Endothelial cell of umbilical vein (primary cell): ENCODE measurements at regions not wholly inside any gene's neighbourhood (a gene's known extent, or its start where the extent isn't known, plus 50 kb on each side); places are given as distances from the start of the nearest gene placed in this dataset.

Experiments
- BruUV-seq: library from RNA; stranded (reverse); fragments of 400-500 nt; replicated peaks from 2 replicates; lab custom pipeline; 2021; lab: Mats Ljungman, UMichigan
- CTCF ChIA-PET: fragments of 300-600, 350-600 bp; sonication (Branson Sonifier 250); formaldehyde crosslinking; loops from one replicate; lab custom pipeline; 2021; ENCODE audit warnings: antibody characterized with exemption, inconsistent platforms; lab: Charles Lee
- POLR2A ChIA-PET: fragments of 300-600, 350-600 bp; sonication (Branson Sonifier 250); formaldehyde crosslinking; loops from one replicate; lab custom pipeline; 2021; ENCODE audit warnings: antibody characterized with exemption, inconsistent platforms; lab: Charles Lee
- DNase-seq: peaks from one replicate; pipeline ENCODE4 v3.0.0-alpha.2; 2011; ENCODE audit warnings: low read depth, low spot score
- FAIRE-seq: peaks from 2 replicates; lab custom pipeline; 2011; peaks lifted over from hg19 to GRCh38; lab: Jason Lieb, UNC
- H2AFZ ChIP-seq: 2 replicates; pipeline ENCODE4 v1.6.0; 2012; ENCODE audit warnings: low read depth, low read length, control low read depth, inconsistent platforms
- H3K27ac ChIP-seq: 2 replicates; pipeline ENCODE4 v1.5.1; 2011; ENCODE audit warnings: low read depth, mild to moderate bottlenecking, control low read depth, low read length, moderate library complexity; ENCODE audit not compliant: insufficient read depth
- H3K27me3 ChIP-seq, 2 experiments: 2 replicates each; pipeline versions ENCODE4 v1.6.0 to v1.6.1; 2011; ENCODE audit warnings: low read length in 2 of 2, mixed read lengths in 1 of 2; ENCODE audit not compliant: control insufficient read depth in 2 of 2, insufficient read depth in 2 of 2
- H3K36me3 ChIP-seq, 2 experiments: 2 replicates in 1 of 2; 3 replicates in 1 of 2; pipeline ENCODE4 v1.5.1; 2011; ENCODE audit warnings: low read length in 2 of 2, mild to moderate bottlenecking in 1 of 2, moderate library complexity in 1 of 2; ENCODE audit not compliant: control insufficient read depth in 2 of 2, insufficient read depth in 2 of 2; ENCODE audit errors: extremely low read depth in 1 of 2
- H3K4me1 ChIP-seq: 3 replicates; pipeline ENCODE4 v1.5.1; 2011; ENCODE audit warnings: mild to moderate bottlenecking, low read length; ENCODE audit not compliant: control insufficient read depth, insufficient read depth; ENCODE audit errors: extremely low read depth
- H3K4me2 ChIP-seq: 2 replicates; pipeline ENCODE4 v1.6.1; 2011; ENCODE audit warnings: low read length, control low read depth, mixed read lengths; ENCODE audit not compliant: insufficient read depth
- H3K4me3 ChIP-seq, 3 experiments: fragments of 200-600 bp in 1 of 3; sonication (generic), shearing (Covaris generic) in 1 of 3; replicated peaks in 1 of 3; 2 replicates each; pipeline ENCODE4 v1.5.1; 2011 to 2016; ENCODE audit warnings: control low read depth in 3 of 3, low read length in 3 of 3, mild to moderate bottlenecking in 2 of 3, inconsistent platforms in 1 of 3, low read depth in 1 of 3, moderate library complexity in 1 of 3; ENCODE audit not compliant: insufficient read depth in 1 of 3
- H3K79me2 ChIP-seq: 2 replicates; pipeline ENCODE4 v1.6.0; 2012; ENCODE audit warnings: low read length, inconsistent platforms; ENCODE audit not compliant: control insufficient read depth, insufficient read depth
- H3K9ac ChIP-seq: replicated peaks from 2 replicates; pipeline ENCODE3; 2011; ENCODE audit warnings: low read length, control low read depth; ENCODE audit not compliant: insufficient read depth; ENCODE audit errors: extremely low read depth
- H3K9me1 ChIP-seq: replicated peaks from 3 replicates; pipeline ENCODE4 v1.6.0; 2011; ENCODE audit warnings: mild to moderate bottlenecking, low read length; ENCODE audit not compliant: control insufficient read depth, insufficient read depth; ENCODE audit errors: extremely low read depth
- H3K9me3 ChIP-seq: replicated peaks from 2 replicates; pipeline ENCODE4 v1.5.1; 2012; ENCODE audit warnings: low read length, inconsistent platforms; ENCODE audit not compliant: control insufficient read depth, insufficient read depth
- H4K20me1 ChIP-seq: replicated peaks from 2 replicates; pipeline ENCODE3; 2011; ENCODE audit warnings: mild to moderate bottlenecking, low read length; ENCODE audit not compliant: control insufficient read depth, insufficient read depth; ENCODE audit errors: extremely low read depth
- CTCF ChIP-seq, 2 donors: IDR thresholded peaks; 1 replicate in 1 of 2; 2 replicates in 1 of 2; pipeline ENCODE4 v1.5.1; 2011; ENCODE audit warnings: low read length in 2 of 2, mild to moderate bottlenecking in 2 of 2, moderate library complexity in 2 of 2, control low read depth in 1 of 2, inconsistent platforms in 1 of 2, low read depth in 1 of 2; ENCODE audit not compliant: insufficient read depth in 1 of 2; ENCODE audit errors: extremely low read depth in 1 of 2
- EZH2 ChIP-seq: IDR thresholded peaks from 2 replicates; pipeline ENCODE4 v1.6.1; 2012; ENCODE audit warnings: borderline replicate concordance, low read depth, mild to moderate bottlenecking, moderate library complexity, low read length, inconsistent platforms; ENCODE audit not compliant: severe bottlenecking
- FOS ChIP-seq: IDR thresholded peaks from 2 replicates; pipeline ENCODE4 v1.6.1; 2011; ENCODE audit warnings: mild to moderate bottlenecking, low read length, moderate library complexity, borderline replicate concordance; ENCODE audit not compliant: insufficient read depth
- GATA2 ChIP-seq: IDR thresholded peaks from 2 replicates; pipeline ENCODE4 v1.7.0; 2011; ENCODE audit warnings: low read depth, mild to moderate bottlenecking, moderate library complexity, mixed read lengths, low read length; ENCODE audit not compliant: insufficient read length, insufficient read depth
- JUN ChIP-seq: IDR thresholded peaks from 2 replicates; pipeline ENCODE4 v1.6.1; 2011; ENCODE audit warnings: borderline replicate concordance, low read depth; ENCODE audit not compliant: insufficient read length, insufficient read depth
- MAX ChIP-seq: IDR thresholded peaks from 2 replicates; pipeline ENCODE4 v1.6.1; 2011; ENCODE audit not compliant: insufficient read depth, insufficient read length
- MYC ChIP-seq: IDR thresholded peaks from one replicate; pipeline ENCODE4 v1.6.1; 2011; ENCODE audit warnings: mild to moderate bottlenecking, low read depth, low read length
- POLR2A ChIP-seq: IDR thresholded peaks from 2 replicates; pipeline ENCODE4 v1.6.1; 2012; ENCODE audit warnings: low read depth, mild to moderate bottlenecking, control low read depth, low read length
- POLR2AphosphoS5 ChIP-seq: IDR thresholded peaks from 2 replicates; pipeline ENCODE4 v1.6.1; 2012; ENCODE audit warnings: low read depth, mild to moderate bottlenecking, control low read depth, low read length, moderate library complexity; ENCODE audit not compliant: insufficient read depth
- dilution Hi-C: fragments of 300-500 bp; cut with MboI; formaldehyde crosslinking; loops from one replicate; pipeline ENCODE4 v1.15.0; 2019; ENCODE audit warnings: low sequenced_read_pairs; ENCODE audit not compliant: extremely low pct_ligation_motif_present
- intact Hi-C: fragments of 100-400 bp; cut with micrococcal nuclease; formaldehyde crosslinking; loops from one replicate; pipeline ENCODE4 v1.10.0; 2022

GRCh38 chr14:78091361-78091760 is 78.8 kb upstream of the NRXN3 start:
- Histone ChIP-seq H3K4me1 (no peaks in the 10 kb centered on the region), H3K27ac (no peak overlapping the region), H3K36me3 (no peaks in the 10 kb centered on the region), H3K4me2 (no peak overlapping the region), H3K27me3 (no peaks in the 10 kb centered on the region), H3K4me3 (no peak overlapping the region), H3K79me2 (no peaks in the 10 kb centered on the region), H3K9ac (no peak overlapping the region), H2AFZ (no peak overlapping the region), H4K20me1 (no peaks in the 10 kb centered on the region), H3K9me1 (no peaks in the 10 kb centered on the region), H3K9me3 (no peaks in the 10 kb centered on the region)
- ChIA-PET CTCF (no interaction called here), POLR2A (no interaction called here)
- no TSS peak for BruUV-seq
- dilution Hi-C loops, result no loop called here
- no peak for FAIRE-seq
- TF ChIP-seq POLR2AphosphoS5, result no peak
- no peak for TF ChIP-seq MAX
- no peak for TF ChIP-seq MYC
- no peak for TF ChIP-seq CTCF (IDR thresholded peaks at IDR 0.05; ENCODE audit: extremely low read depth in 1 of 2, insufficient read depth in 1 of 2, low read depth in 1 of 2, low read length in 2 of 2)
- TF ChIP-seq EZH2, result no peak
- TF ChIP-seq FOS, result no peak
- TF ChIP-seq POLR2A, result no peak
- intact Hi-C loops, result no loop called here
- DNase-seq, result no peak

- intact Hi-C loops, result no loop called here
- Histone ChIP-seq H3K4me1 (no peaks in the 10 kb centered on the region), H3K79me2 (no peaks in the 10 kb centered on the region), H3K4me2 (no peak overlapping the region), H3K27ac (no peak overlapping the region), H3K4me3 (no peak overlapping the region), H4K20me1 (no peaks in the 10 kb centered on the region), H3K9ac (no peak overlapping the region), H3K27me3 (no peaks in the 10 kb centered on the region), H3K9me1 (no peaks in the 10 kb centered on the region), H3K36me3 (no peaks in the 10 kb centered on the region), H2AFZ (no peak overlapping the region), H3K9me3 (no peaks in the 10 kb centered on the region)
- DNase-seq (no peak), FAIRE-seq (no peak)
- dilution Hi-C loops, result no loop called here
- ChIA-PET POLR2A (no interaction called here), CTCF (no interaction called here)
- TF ChIP-seq JUN (no peak), FOS (no peak), CTCF (IDR thresholded peaks at IDR 0.05; ENCODE audit: extremely low read depth in 1 of 2, insufficient read depth in 1 of 2, low read depth in 1 of 2, low read length in 2 of 2) (no peak), MYC (no peak), GATA2 (no peak)
- no TSS peak for BruUV-seq
These were observed 78.1 kb upstream of the NRXN3 start for GRCh38 chr14:78092040-78092439.
